IPS-20b (cell line): ENCODE measurements at regions not wholly inside any gene's neighbourhood (a gene's known extent, or its start where the extent isn't known, plus 50 kb on each side); places are given as distances from the start of the nearest gene placed in this dataset.
"Not testable (repeated sequence)": the region's sequence is repeated elsewhere in the genome, so short reads cannot be mapped to it uniquely, and the experiment has no call there.

Experiments used
- H3K27ac ChIP-seq: one replicate; pipeline ENCODE4 v1.5.1; 2013; ENCODE audit warnings: low read length
- H3K27me3 ChIP-seq: 2 replicates; pipeline ENCODE4 v1.6.1; 2013; ENCODE audit warnings: mild to moderate bottlenecking, low read length, inconsistent platforms; ENCODE audit not compliant: insufficient read depth
- H3K36me3 ChIP-seq: 2 replicates; pipeline ENCODE4 v1.6.1; 2013; ENCODE audit warnings: low read depth, mild to moderate bottlenecking, inconsistent platforms, low read length, moderate library complexity; ENCODE audit not compliant: insufficient read depth
- H3K4me1 ChIP-seq: 2 replicates; pipeline ENCODE4 v1.6.1; 2013; ENCODE audit warnings: mild to moderate bottlenecking, control low read depth, inconsistent platforms, low read length, moderate library complexity; ENCODE audit not compliant: insufficient read depth
- H3K4me3 ChIP-seq: 2 replicates; pipeline ENCODE4 v1.5.1; 2013; ENCODE audit warnings: mild to moderate bottlenecking, low read length, inconsistent platforms
- H3K9ac ChIP-seq: 2 replicates; pipeline ENCODE4 v1.6.1; 2013; ENCODE audit warnings: low read depth, mild to moderate bottlenecking, inconsistent platforms, low read length, moderate library complexity
- H3K9me3 ChIP-seq: 2 replicates; pipeline ENCODE4 v1.6.1; 2013; ENCODE audit warnings: mild to moderate bottlenecking, low read depth, low read length, inconsistent platforms; ENCODE audit not compliant: insufficient read depth

GRCh38 chr6:168991695-168992094 is 262.0 kb downstream of the THBS2 start:
- H3K36me3 ChIP-seq, H3K9me3 ChIP-seq, H3K4me3 ChIP-seq, H3K4me1 ChIP-seq, H3K27ac ChIP-seq, H3K9ac ChIP-seq, H3K27me3 ChIP-seq: not testable (repeated sequence)

DNA sequence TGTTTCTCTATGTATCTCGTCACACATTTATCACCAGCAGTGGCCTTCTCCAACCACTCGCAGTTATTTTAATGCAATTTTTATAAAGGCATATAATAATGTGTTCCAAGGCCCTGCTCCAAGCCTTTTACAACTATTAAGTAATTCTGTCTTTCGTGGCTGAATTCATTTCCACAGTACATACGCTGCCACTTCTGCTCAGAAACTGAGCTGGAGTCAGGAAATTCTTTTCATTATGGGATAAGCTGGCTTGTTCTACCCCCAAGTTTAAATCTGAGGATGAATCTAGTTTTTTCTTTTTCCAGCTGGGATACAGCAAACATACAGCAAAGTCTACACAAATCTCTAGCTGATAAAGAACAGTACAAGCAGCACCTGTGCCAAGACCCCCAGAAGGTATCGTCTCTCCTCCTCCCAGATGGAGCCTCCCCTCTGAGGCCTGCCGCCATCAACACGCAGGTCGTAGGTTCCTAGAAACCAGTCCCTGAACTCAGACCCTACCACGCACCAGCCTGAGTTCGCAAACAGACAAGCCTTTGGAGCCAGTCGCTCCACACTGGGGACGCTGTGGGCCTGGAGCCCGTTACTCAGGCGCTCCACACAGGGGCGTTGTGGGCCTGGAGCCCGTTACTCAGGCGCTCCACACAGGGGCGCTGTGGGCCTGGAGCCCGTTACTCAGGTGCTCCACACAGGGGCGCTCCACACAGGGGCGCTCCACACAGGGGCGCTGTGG is 263.5 kb downstream of the THBS2 start:
- peaks cover 4% of the 10 kb centered on the region; the same call in 1 of the 2 replicates for H3K9me3 ChIP-seq
- H3K4me1 ChIP-seq = no peaks in the 10 kb centered on the region
- no peaks in the 10 kb centered on the region for H3K27me3 ChIP-seq
- H3K36me3 ChIP-seq = no peaks in the 10 kb centered on the region
- H3K4me3 ChIP-seq = no peak overlapping the region
- H3K27ac ChIP-seq = no peak overlapping the region
- no peak overlapping the region for H3K9ac ChIP-seq

- Histone ChIP-seq H3K4me3 (no peak overlapping the region), H3K9ac (no peak overlapping the region), H3K9me3 (peaks cover 4% of the 10 kb centered on the region; the same call in 1 of the 2 replicates), H3K27ac (no peak overlapping the region), H3K36me3 (no peaks in the 10 kb centered on the region), H3K27me3 (no peaks in the 10 kb centered on the region), H3K4me1 (no peaks in the 10 kb centered on the region)
Measured at GRCh38 chr6:168989421-168989820, 264.2 kb downstream of the THBS2 start.

DNA sequence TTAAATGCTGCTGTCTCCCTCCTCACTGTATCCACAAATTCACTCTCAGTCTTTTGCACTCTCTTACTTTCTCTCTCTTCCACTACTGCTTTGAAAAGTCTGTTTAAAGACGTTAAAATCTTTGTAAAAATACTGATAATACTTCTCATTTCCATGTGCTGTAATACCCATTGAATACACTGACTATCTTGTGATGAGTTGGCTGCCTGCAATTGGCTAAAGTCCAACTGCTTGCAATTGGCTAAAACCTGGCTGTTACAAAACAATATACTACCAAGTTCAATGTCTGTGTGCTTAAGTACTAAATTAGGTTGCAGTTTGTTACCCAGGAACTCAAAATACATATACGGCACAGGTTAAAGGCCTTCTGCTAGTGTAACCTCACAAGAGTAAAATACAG is 264.8 kb downstream of the THBS2 start:
- Histone ChIP-seq H3K27me3 (no peaks in the 10 kb centered on the region), H3K4me3 (no peak overlapping the region), H3K9me3 (peaks cover 4% of the 10 kb centered on the region; the same call in 1 of the 2 replicates), H3K36me3 (no peaks in the 10 kb centered on the region), H3K27ac (no peak overlapping the region), H3K9ac (no peak overlapping the region), H3K4me1 (no peaks in the 10 kb centered on the region)

DNA sequence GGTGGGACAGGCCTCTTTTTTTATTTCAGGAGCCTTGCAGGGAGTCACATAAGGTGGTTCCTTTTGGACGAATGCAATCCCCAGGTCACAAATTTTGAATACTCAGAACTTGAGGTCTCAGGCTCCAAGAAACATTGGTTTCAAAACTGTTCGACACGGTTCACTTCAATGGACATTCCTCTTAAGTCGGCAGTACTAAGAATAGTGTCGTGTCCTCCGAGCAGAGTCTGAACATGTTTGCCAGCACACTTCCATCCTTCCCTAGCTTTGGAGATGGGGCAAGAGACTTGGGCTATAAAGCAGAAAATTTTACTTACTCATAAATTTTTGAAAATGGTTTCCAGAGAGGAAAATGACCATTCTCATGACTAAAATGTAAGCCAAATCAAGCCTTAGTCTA is 265.4 kb downstream of the THBS2 start:
- Histone ChIP-seq H3K9me3 (peaks cover 4% of the 10 kb centered on the region; the same call in 1 of the 2 replicates), H3K27ac (no peak overlapping the region), H3K4me3 (no peak overlapping the region), H3K36me3 (no peaks in the 10 kb centered on the region), H3K9ac (no peak overlapping the region), H3K4me1 (no peaks in the 10 kb centered on the region), H3K27me3 (no peaks in the 10 kb centered on the region)

DNA sequence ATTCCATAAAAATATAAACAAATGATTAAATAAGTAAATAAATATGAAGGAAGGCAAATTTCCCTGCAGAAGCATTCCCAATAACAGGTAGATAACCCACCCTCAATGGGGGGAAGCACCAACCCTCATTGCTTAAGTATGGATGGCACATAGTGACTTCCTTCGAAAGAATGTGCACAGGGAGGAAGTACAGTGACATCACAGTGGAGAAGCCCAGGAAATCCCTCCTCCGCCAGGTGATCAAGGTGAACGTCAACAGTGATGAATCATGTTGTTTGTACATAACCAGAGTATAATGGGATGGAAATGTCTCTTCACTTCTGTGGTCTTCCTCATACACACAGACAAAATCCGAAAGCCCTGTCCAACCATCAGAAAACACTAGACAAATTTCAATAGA is 267.9 kb downstream of the THBS2 start:
- H3K36me3 ChIP-seq = no peaks in the 10 kb centered on the region
- H3K4me1 ChIP-seq = no peaks in the 10 kb centered on the region
- H3K9ac ChIP-seq = no peak overlapping the region
- no peak overlapping the region for H3K27ac ChIP-seq
- no peak overlapping the region for H3K4me3 ChIP-seq
- H3K27me3 ChIP-seq = no peaks in the 10 kb centered on the region
- H3K9me3 ChIP-seq = peaks cover 8% of the 10 kb centered on the region

DNA sequence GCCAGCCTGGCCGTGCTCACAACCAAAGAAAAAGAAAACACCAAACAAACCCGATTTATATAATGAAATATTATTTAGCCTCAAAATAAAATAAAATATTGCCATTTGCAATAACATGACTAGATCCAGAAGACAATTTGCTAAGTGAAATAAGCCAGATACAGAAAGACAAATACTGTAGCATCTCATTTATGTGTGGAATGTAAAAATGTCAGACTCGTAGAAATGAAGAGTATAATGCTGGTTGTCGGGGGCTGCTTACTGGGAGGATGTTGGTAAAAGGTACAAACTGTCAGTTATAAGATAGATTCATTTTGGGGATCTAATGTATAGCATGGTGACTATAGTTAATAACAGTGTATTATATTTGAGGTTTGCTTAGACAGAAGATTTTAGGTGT is 269.7 kb downstream of the THBS2 start:
- no peak overlapping the region for H3K9ac ChIP-seq

DNA sequence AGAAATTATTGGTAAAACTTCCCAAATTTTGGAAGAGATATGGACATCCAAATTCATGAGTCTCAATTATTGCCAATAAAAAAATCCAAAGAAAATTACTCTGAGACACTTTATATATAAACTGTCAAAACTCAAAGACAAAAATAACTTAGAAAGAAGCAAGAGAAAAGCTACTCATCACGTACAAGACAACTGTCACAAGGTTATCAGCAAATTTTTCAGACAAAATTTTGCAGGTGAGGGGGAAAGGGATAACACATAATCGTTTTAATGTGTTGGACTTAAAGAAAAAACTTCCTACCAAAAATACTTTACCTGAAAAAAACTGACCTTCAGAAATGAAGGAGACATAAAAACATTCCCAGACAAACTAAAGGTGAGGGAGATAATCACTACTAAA is 272.5 kb downstream of the THBS2 start:
- Histone ChIP-seq H3K36me3 (no peaks in the 10 kb centered on the region), H3K27me3 (no peaks in the 10 kb centered on the region), H3K4me1 (peaks cover 10% of the 10 kb centered on the region), H3K9me3 (peaks cover 10% of the 10 kb centered on the region; the same call in 1 of the 2 replicates), H3K9ac (no peak overlapping the region), H3K27ac (no peak overlapping the region), H3K4me3 (no peak overlapping the region)

More for the DNA sequence above, 269.7 kb downstream of the THBS2 start:
- Histone ChIP-seq H3K27me3 (no peaks in the 10 kb centered on the region), H3K4me1 (peaks cover 10% of the 10 kb centered on the region), H3K9me3 (peaks cover 10% of the 10 kb centered on the region; the same call in 1 of the 2 replicates), H3K4me3 (no peak overlapping the region), H3K27ac (no peak overlapping the region), H3K36me3 (no peaks in the 10 kb centered on the region)

GRCh38 chr6:168979254-168979653 is 274.4 kb downstream of the THBS2 start:
- Histone ChIP-seq H3K9me3 (peaks cover 10% of the 10 kb centered on the region; the same call in 1 of the 2 replicates), H3K27me3 (no peaks in the 10 kb centered on the region), H3K4me3 (peak overlapping the region; percentile 42; the same call in 1 of the 2 replicates), H3K9ac (no peak overlapping the region), H3K36me3 (no peaks in the 10 kb centered on the region), H3K4me1 (peaks cover 10% of the 10 kb centered on the region), H3K27ac (peak overlapping the region; percentile 30)

DNA sequence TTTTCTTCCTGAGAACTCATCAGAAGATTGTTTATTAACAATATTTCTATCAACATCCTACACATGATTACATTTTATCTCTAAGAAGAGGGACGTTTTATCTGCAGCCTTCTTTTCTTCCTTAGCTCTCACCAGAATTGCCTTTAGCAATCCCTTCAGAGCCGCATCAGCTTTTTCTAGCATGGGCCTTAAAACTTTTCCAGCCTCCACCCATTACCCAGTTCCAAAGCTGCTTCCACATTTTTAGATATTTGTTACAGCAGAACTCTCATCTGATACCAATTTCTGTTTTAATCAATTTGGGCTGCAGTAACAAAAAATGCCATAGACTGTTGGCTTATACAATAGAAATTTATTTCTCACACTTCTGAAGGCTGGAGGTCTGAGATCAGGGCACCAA is 281.5 kb downstream of the THBS2 start:
- H3K9me3 ChIP-seq = no peaks in the 10 kb centered on the region
- H3K4me3 ChIP-seq = no peak overlapping the region
- H3K36me3 ChIP-seq = no peaks in the 10 kb centered on the region
- H3K4me1 ChIP-seq = no peaks in the 10 kb centered on the region
- H3K27me3 ChIP-seq = no peaks in the 10 kb centered on the region
- H3K27ac ChIP-seq = no peak overlapping the region
- no peak overlapping the region for H3K9ac ChIP-seq

DNA sequence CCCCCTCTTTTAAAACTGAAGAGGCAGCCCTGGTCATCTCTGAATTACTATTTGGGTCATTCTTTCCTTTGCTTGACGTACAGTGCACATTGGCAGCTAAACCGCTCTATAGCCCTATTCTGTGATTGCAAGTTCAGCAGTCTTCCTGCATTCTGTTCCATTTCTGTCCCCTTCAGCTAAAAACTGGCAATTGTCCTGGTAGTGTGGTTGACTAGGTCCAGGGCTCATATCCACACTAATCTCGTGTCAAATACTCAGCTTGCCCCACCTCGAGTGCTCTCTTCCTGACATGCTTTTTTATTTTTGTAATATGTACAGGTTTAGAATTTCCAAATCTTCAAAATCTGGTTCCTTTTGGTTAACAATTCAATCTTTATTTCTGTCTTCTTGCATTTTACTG is 282.1 kb downstream of the THBS2 start:
- Histone ChIP-seq H3K4me1 (no peaks in the 10 kb centered on the region), H3K27me3 (no peaks in the 10 kb centered on the region), H3K9ac (no peak overlapping the region), H3K9me3 (no peaks in the 10 kb centered on the region), H3K36me3 (no peaks in the 10 kb centered on the region), H3K4me3 (no peak overlapping the region), H3K27ac (no peak overlapping the region)

DNA sequence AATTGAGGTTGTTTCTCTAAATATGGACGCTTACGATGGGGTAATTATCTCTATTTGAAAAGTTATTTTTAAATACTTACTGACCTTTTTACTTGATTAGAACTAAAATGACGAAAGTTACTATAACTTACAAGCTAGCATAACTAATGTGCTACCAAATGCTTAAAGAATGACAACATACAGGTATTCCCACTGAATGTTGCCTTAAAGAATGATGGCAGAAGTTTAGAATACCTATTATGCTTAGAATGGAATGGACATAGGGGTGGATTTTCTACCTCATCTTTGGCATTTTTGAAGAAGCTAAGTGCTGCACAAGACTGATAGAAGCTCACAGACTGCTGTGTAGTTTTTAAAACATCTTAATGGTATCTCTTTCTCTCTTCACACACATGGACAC is 284.8 kb downstream of the THBS2 start:
- H3K9ac ChIP-seq = no peak overlapping the region
- H3K27me3 ChIP-seq = no peaks in the 10 kb centered on the region
- H3K27ac ChIP-seq = no peak overlapping the region
- no peaks in the 10 kb centered on the region for H3K36me3 ChIP-seq
- H3K4me1 ChIP-seq = no peaks in the 10 kb centered on the region
- H3K4me3 ChIP-seq = no peak overlapping the region
- peaks cover 5% of the 10 kb centered on the region; the same call in 1 of the 2 replicates for H3K9me3 ChIP-seq
